Thoracic aorta (tissue), 2 donors: ENCODE measurements at regions not wholly inside any gene's neighbourhood (a gene's known extent, or its start where the extent isn't known, plus 50 kb on each side); places are given as distances from the start of the nearest gene placed in this dataset.

Experiments
- ATAC-seq: fragments of 150-250 bp; one replicate; pipeline ENCODE4 v1.8.0; 2017; ENCODE audit warnings: low read depth; ENCODE audit not compliant: insufficient number of reproducible peaks, low FRiP score
- DNase-seq: peaks from one replicate; pipeline ENCODE4 v3.0.0-alpha.2; 2020; ENCODE audit warnings: low spot score
- H3K27ac ChIP-seq, 2 donors: fragments of 200-600 bp; sonication (generic); 1 replicate in 1 of 2; 2 replicates in 1 of 2; pipeline ENCODE4 v1.5.1; 2016; ENCODE audit warnings: mild to moderate bottlenecking in 2 of 2, moderate library complexity in 2 of 2
- H3K27me3 ChIP-seq: fragments of 200-600 bp; sonication (generic); replicated peaks from 2 replicates; pipeline ENCODE4 v1.6.0; 2016; ENCODE audit warnings: mild to moderate bottlenecking; ENCODE audit not compliant: insufficient read depth
- H3K36me3 ChIP-seq: fragments of 200-600 bp; sonication (generic); one replicate; pipeline ENCODE4 v1.5.1; 2016
- H3K4me1 ChIP-seq, 2 donors: fragments of 200-600 bp; sonication (generic); 1 replicate in 1 of 2; 2 replicates in 1 of 2; pipeline versions ENCODE4 v1.5.1 to v1.6.0; 2016; ENCODE audit warnings: low read depth in 2 of 2, mild to moderate bottlenecking in 1 of 2; ENCODE audit not compliant: control insufficient read depth in 1 of 2
- H3K4me3 ChIP-seq: fragments of 200-600 bp; sonication (generic); 2 replicates; pipeline ENCODE4 v1.5.1; 2016; ENCODE audit warnings: mild to moderate bottlenecking
- H3K9me3 ChIP-seq: fragments of 200-600 bp; sonication (generic); 2 replicates; pipeline ENCODE4 v1.5.1; 2016
- CTCF ChIP-seq: fragments of 200-600 bp; sonication (generic); IDR thresholded peaks from one replicate; pipeline ENCODE4 v1.5.1; 2019; ENCODE audit warnings: antibody characterized with exemption

GRCh38 chr7:28304290-28304689 is 108.0 kb upstream of the CREB5 start:
- Histone ChIP-seq H3K4me3 (no peak overlapping the region), H3K9me3 (no peaks in the 10 kb centered on the region), H3K36me3 (no peaks in the 10 kb centered on the region), H3K27me3 (no peaks in the 10 kb centered on the region), H3K4me1 (no peaks in the 10 kb centered on the region), H3K27ac (no peak overlapping the region)
- no peak for TF ChIP-seq CTCF
- ATAC-seq, result no peak
- DNase-seq, result no peak

- no peak overlapping the region for H3K4me3 ChIP-seq
- H3K9me3 ChIP-seq, result no peaks in the 10 kb centered on the region
- no peak for TF ChIP-seq CTCF
- H3K27ac ChIP-seq, result no peak overlapping the region
- H3K4me1 ChIP-seq, result no peaks in the 10 kb centered on the region
- DNase-seq, result no peak
- no peak for ATAC-seq
- no peaks in the 10 kb centered on the region for H3K27me3 ChIP-seq
- H3K36me3 ChIP-seq, result no peaks in the 10 kb centered on the region
Measured at GRCh38 chr7:28309704-28310459, 102.4 kb upstream of the CREB5 start.

- DNase-seq (no peak), ATAC-seq (no peak)
- H3K27ac ChIP-seq, result no peak overlapping the region
- no peaks in the 10 kb centered on the region for H3K9me3 ChIP-seq
- H3K36me3 ChIP-seq, result no peaks in the 10 kb centered on the region
- H3K27me3 ChIP-seq, result no peaks in the 10 kb centered on the region
- TF ChIP-seq CTCF, result no peak
- H3K4me1 ChIP-seq, result no peaks in the 10 kb centered on the region
- no peak overlapping the region for H3K4me3 ChIP-seq
Measured at GRCh38 chr7:28310460-28310848, 101.9 kb upstream of the CREB5 start.

- DNase-seq (no peak), ATAC-seq (no peak)
- H3K27me3 ChIP-seq, result no peaks in the 10 kb centered on the region
- no peak for TF ChIP-seq CTCF
- no peaks in the 10 kb centered on the region for H3K9me3 ChIP-seq
- H3K36me3 ChIP-seq, result no peaks in the 10 kb centered on the region
- H3K4me3 ChIP-seq, result no peak overlapping the region
- H3K4me1 ChIP-seq, result no peaks in the 10 kb centered on the region
- H3K27ac ChIP-seq, result no peak overlapping the region
Measured at GRCh38 chr7:28311670-28312069, 100.6 kb upstream of the CREB5 start.

GRCh38 chr7:28312948-28313347 is 99.4 kb upstream of the CREB5 start:
- H3K4me1 ChIP-seq, result no peaks in the 10 kb centered on the region
- no peak overlapping the region for H3K4me3 ChIP-seq
- no peak for ATAC-seq
- no peak for DNase-seq
- H3K9me3 ChIP-seq, result no peaks in the 10 kb centered on the region
- no peaks in the 10 kb centered on the region for H3K27me3 ChIP-seq
- no peak overlapping the region for H3K27ac ChIP-seq
- no peaks in the 10 kb centered on the region for H3K36me3 ChIP-seq
- no peak for TF ChIP-seq CTCF
